H1 (cell line): ENCODE measurements at regions not wholly inside any gene's neighbourhood (a gene's known extent, or its start where the extent isn't known, plus 50 kb on each side); places are given as distances from the start of the nearest gene placed in this dataset.

Experiments used
- CTCF ChIA-PET: fragments of 300-600 bp; sonication (Branson Sonifier 250); formaldehyde crosslinking; loops from one replicate; lab custom pipeline; 2021; ENCODE audit not compliant: partially characterized antibody; lab: Charles Lee
- POLR2A ChIA-PET: fragments of 300-600 bp; sonication (Branson Sonifier 250); formaldehyde crosslinking; loops from one replicate; lab custom pipeline; 2021; ENCODE audit warnings: inconsistent platforms; ENCODE audit not compliant: partially characterized antibody; lab: Charles Lee
- DNase-seq, 2 experiments: peaks; one replicate each; pipeline versions ENCODE4 v3.0.0 to v3.0.0-alpha.2; 2010 to 2022; ENCODE audit warnings: low spot score in 2 of 2, low read depth in 1 of 2, mixed read lengths in 1 of 2
- FAIRE-seq: peaks from 2 replicates; lab custom pipeline; 2011; peaks lifted over from hg19 to GRCh38; lab: Jason Lieb, UNC
- H2AFZ ChIP-seq: 2 replicates; pipeline ENCODE4 v1.8.1; 2012; ENCODE audit warnings: low read length, inconsistent platforms
- H2AK5ac ChIP-seq: 2 replicates; pipeline ENCODE4 v1.6.1; 2013; ENCODE audit warnings: low read depth, low read length
- H2BK120ac ChIP-seq: replicated peaks from 2 replicates; pipeline ENCODE3; 2013; ENCODE audit warnings: low read depth, low read length, inconsistent platforms
- H2BK12ac ChIP-seq: 2 replicates; pipeline ENCODE4 v1.6.1; 2013; ENCODE audit warnings: low read depth, low read length
- H2BK15ac ChIP-seq: 2 replicates; pipeline ENCODE4 v1.6.1; 2013; ENCODE audit warnings: low read length
- H2BK20ac ChIP-seq: 2 replicates; pipeline ENCODE4 v1.6.1; 2013; ENCODE audit warnings: low read length
- H2BK5ac ChIP-seq: 2 replicates; pipeline ENCODE4 v1.6.1; 2013; ENCODE audit warnings: low read depth, low read length
- H3K14ac ChIP-seq: 2 replicates; pipeline ENCODE4 v1.6.1; 2013; ENCODE audit warnings: inconsistent platforms; ENCODE audit not compliant: insufficient read length
- H3K18ac ChIP-seq: 2 replicates; pipeline ENCODE4 v1.6.1; 2013; ENCODE audit warnings: low read length; ENCODE audit errors: extremely low read depth
- H3K23ac ChIP-seq: 2 replicates; pipeline ENCODE4 v1.6.1; 2013; ENCODE audit warnings: inconsistent platforms; ENCODE audit not compliant: insufficient read length
- H3K23me2 ChIP-seq: 2 replicates; pipeline ENCODE4 v1.6.1; 2013; ENCODE audit warnings: low read depth, low read length
- H3K27ac ChIP-seq: 2 replicates; pipeline ENCODE4 v1.6.1; 2011; ENCODE audit warnings: low read depth, low read length, inconsistent platforms
- H3K27me3 ChIP-seq, 4 experiments: replicated peaks in 1 of 4; 1 replicate in 1 of 4; 2 replicates in 3 of 4; pipeline versions ENCODE4 v1.6.1 to v1.8.1; 2011 to 2013; ENCODE audit warnings: low read length in 3 of 4, mild to moderate bottlenecking in 3 of 4, inconsistent platforms in 2 of 4, mixed read lengths in 2 of 4, moderate library complexity in 1 of 4; ENCODE audit not compliant: control insufficient read depth in 3 of 4, insufficient read depth in 3 of 4; ENCODE audit errors: extremely low read depth in 1 of 4
- H3K36me3 ChIP-seq, 4 experiments: 2 replicates each; pipeline versions ENCODE4 v1.6.1 to v1.8.1; 2011 to 2013; ENCODE audit warnings: mild to moderate bottlenecking in 4 of 4, low read length in 3 of 4, moderate library complexity in 2 of 4, control low read depth in 1 of 4, inconsistent platforms in 1 of 4; ENCODE audit not compliant: insufficient read depth in 4 of 4, control insufficient read depth in 2 of 4
- H3K4ac ChIP-seq: replicated peaks from 2 replicates; pipeline ENCODE3; 2013; ENCODE audit warnings: low read length, low read depth, mixed read lengths, inconsistent platforms; ENCODE audit not compliant: insufficient read length
- H3K4me1 ChIP-seq, 4 experiments: replicated peaks in 1 of 4; 1 replicate in 1 of 4; 2 replicates in 3 of 4; pipeline versions ENCODE4 v1.6.1 to v1.8.1; 2011 to 2013; ENCODE audit warnings: low read length in 3 of 4, inconsistent platforms in 2 of 4, mixed read lengths in 1 of 4; ENCODE audit not compliant: insufficient read depth in 4 of 4, control insufficient read depth in 3 of 4
- H3K4me2 ChIP-seq, 2 experiments: 2 replicates each; pipeline versions ENCODE4 v1.6.1 to v1.8.1; 2011 to 2013; ENCODE audit warnings: low read depth in 2 of 2, low read length in 2 of 2, control low read depth in 1 of 2, inconsistent platforms in 1 of 2, mild to moderate bottlenecking in 1 of 2; ENCODE audit not compliant: insufficient read depth in 1 of 2
- H3K4me3 ChIP-seq, 4 experiments: fragments of 200-600, 300-600 bp in 1 of 4; sonication (generic), shearing (Covaris generic), sonication (Bioruptor Twin) in 1 of 4; 2 replicates each; pipeline versions ENCODE4 v1.5.1 to v1.8.1; 2011 to 2016; ENCODE audit warnings: low read length in 4 of 4, low read depth in 3 of 4, control low read depth in 2 of 4, inconsistent platforms in 2 of 4, mild to moderate bottlenecking in 2 of 4, mixed read lengths in 1 of 4, moderate library complexity in 1 of 4; ENCODE audit not compliant: insufficient read depth in 2 of 4; ENCODE audit errors: extremely low read depth in 1 of 4
- H3K56ac ChIP-seq: replicated peaks from 2 replicates; pipeline ENCODE3; 2013; ENCODE audit warnings: low read depth, mild to moderate bottlenecking, mixed read lengths, low read length, inconsistent platforms; ENCODE audit not compliant: insufficient read length
- H3K79me1 ChIP-seq: 2 replicates; pipeline ENCODE4 v1.6.1; 2013; ENCODE audit warnings: low read depth, low read length, control low read depth
- H3K79me2 ChIP-seq, 2 experiments: 2 replicates each; pipeline versions ENCODE4 v1.6.1 to v1.8.1; 2012 to 2013; ENCODE audit warnings: low read length in 2 of 2, mild to moderate bottlenecking in 2 of 2, inconsistent platforms in 1 of 2; ENCODE audit not compliant: insufficient read depth in 2 of 2, control insufficient read depth in 1 of 2
- H3K9ac ChIP-seq, 4 experiments: replicated peaks in 1 of 4; 1 replicate in 1 of 4; 2 replicates in 3 of 4; pipeline versions ENCODE4 v1.6.1 to v1.8.1; 2011 to 2013; ENCODE audit warnings: low read depth in 3 of 4, low read length in 3 of 4, control low read depth in 2 of 4, mild to moderate bottlenecking in 2 of 4, moderate library complexity in 2 of 4, inconsistent platforms in 1 of 4; ENCODE audit errors: extremely low read depth in 1 of 4
- H3K9me3 ChIP-seq, 2 experiments: 2 replicates each; pipeline versions ENCODE4 v1.6.1 to v1.8.1; 2012 to 2013; ENCODE audit warnings: mild to moderate bottlenecking in 2 of 2, moderate library complexity in 2 of 2, control low read depth in 1 of 2, inconsistent platforms in 1 of 2, low read depth in 1 of 2, low read length in 1 of 2, mixed read lengths in 1 of 2; ENCODE audit not compliant: insufficient read depth in 2 of 2
- H4K20me1 ChIP-seq, 2 experiments: replicated peaks in 1 of 2; 2 replicates each; pipeline versions ENCODE3 to v1.8.1; 2011 to 2013; ENCODE audit warnings: inconsistent platforms in 2 of 2, low read length in 2 of 2, mild to moderate bottlenecking in 1 of 2; ENCODE audit not compliant: insufficient read depth in 2 of 2, control insufficient read depth in 1 of 2
- H4K5ac ChIP-seq: 2 replicates; pipeline ENCODE4 v1.6.1; 2013; ENCODE audit warnings: low read length, low read depth, mixed read lengths, inconsistent platforms; ENCODE audit not compliant: insufficient read length
- H4K8ac ChIP-seq: 2 replicates; pipeline ENCODE4 v1.8.0; 2013; ENCODE audit warnings: mild to moderate bottlenecking, moderate library complexity, low read length, inconsistent platforms; ENCODE audit not compliant: insufficient read depth; ENCODE audit errors: extremely low read depth
- H4K91ac ChIP-seq: replicated peaks from 2 replicates; pipeline ENCODE3; 2013; ENCODE audit warnings: low read length, mixed read lengths, inconsistent platforms; ENCODE audit not compliant: insufficient read length
- CHD2 ChIP-seq: IDR thresholded peaks from 2 replicates; pipeline ENCODE4 v1.6.1; 2012; ENCODE audit warnings: low read length, improper control_type of control experiment
- KDM4A ChIP-seq: IDR thresholded peaks from one replicate; pipeline ENCODE4 v1.7.1; 2012; ENCODE audit warnings: low read depth, mild to moderate bottlenecking, moderate library complexity, low read length, inconsistent platforms; ENCODE audit not compliant: severe bottlenecking
- POLR2A ChIP-seq, 2 experiments: IDR thresholded peaks; 1 replicate in 1 of 2; 2 replicates in 1 of 2; pipeline ENCODE4 v1.6.1; 2011; ENCODE audit warnings: low read depth in 2 of 2, low read length in 2 of 2, mild to moderate bottlenecking in 2 of 2; ENCODE audit errors: control extremely low read depth in 1 of 2
- SUZ12 ChIP-seq: fragments of 200-600 bp; sonication (generic); IDR thresholded peaks from 2 replicates; pipeline ENCODE4 v1.6.1; 2012; ENCODE audit warnings: mild to moderate bottlenecking, inconsistent platforms, low read length, moderate library complexity, mixed read lengths
- TEAD4 ChIP-seq: IDR thresholded peaks from 2 replicates; pipeline ENCODE4 v1.6.1; 2012; ENCODE audit warnings: low read depth, low read length, inconsistent platforms, mixed read lengths
- WGBS, 2 experiments: shearing (Covaris generic) in 1 of 2; methylation state at CpG; one replicate each; pipeline versions ENCODE4 v1.1.6 to v1.1.7; 2013 to 2015; ENCODE audit warnings: low lambda C conversion rate in 2 of 2, mixed read lengths in 2 of 2, inconsistent platforms in 1 of 2, low coverage in 1 of 2, missing lambda C conversion rate in 1 of 2; ENCODE audit not compliant: insufficient replicate concordance in 2 of 2, insufficient coverage in 1 of 2, insufficient read length in 1 of 2; ENCODE audit errors: extremely low coverage in 1 of 2, missing lambda C conversion rate in 1 of 2; 5-methylcytosine and 5-hydroxymethylcytosine counted together

GRCh38 chr6:86685230-86685797, 252.0 kb upstream of the HTR1E start:
- Histone ChIP-seq H4K8ac (no peak overlapping the region), H3K23ac (no peak overlapping the region), H3K14ac (no peak overlapping the region), H3K4me3 (no peak overlapping the region), H4K91ac (no peak overlapping the region), H4K20me1 (no peaks in the 10 kb centered on the region), H2BK12ac (no peak overlapping the region), H2BK120ac (no peak overlapping the region), H3K18ac (no peak overlapping the region)
- FAIRE-seq = no peak
- TF ChIP-seq SUZ12 (no peak), KDM4A (no peak), CHD2 (no peak), POLR2A (IDR thresholded peaks at IDR 0.05; ENCODE audit: control extremely low read depth in 1 of 2, low read depth in 2 of 2, low read length in 2 of 2) (no peak), TEAD4 (no peak)
- TF ChIP-seq, all 59 proteins: peak for 0
- Histone ChIP-seq H3K27me3 (no peaks in the 10 kb centered on the region), H3K27ac (no peak overlapping the region), H2BK20ac (no peak overlapping the region), H2BK5ac (no peak overlapping the region), H2AK5ac (no peak overlapping the region), H3K56ac (no peak overlapping the region), H3K4ac (no peak overlapping the region), H3K9ac (no peak overlapping the region), H3K4me1 (no peaks in the 10 kb centered on the region), H3K36me3 (no peaks in the 10 kb centered on the region), H3K4me2 (no peak overlapping the region), H4K5ac (no peak overlapping the region), H3K79me2 (no peaks in the 10 kb centered on the region), H3K9me3 (no peaks in the 10 kb centered on the region), H3K23me2 (no peaks in the 10 kb centered on the region), H3K79me1 (no peaks in the 10 kb centered on the region), H2AFZ (no peak overlapping the region), H2BK15ac (no peak overlapping the region)
- POLR2A ChIA-PET = no interaction called here
- CTCF ChIA-PET = no interaction called here
- 87% methylated on average over 3 of the region's 3 CpGs; no CpG with 5 or more reads in 1 of the 2 experiments for WGBS, 2 experiments
- DNase-seq = no peak
